Activated CD4-positive, alpha-beta T cell treated with anti-CD3 and anti-CD28 coated beads for 36 hours (primary cell): ENCODE measurements at regions not wholly inside any gene's neighbourhood (a gene's known extent, or its start where the extent isn't known, plus 50 kb on each side); places are given as distances from the start of the nearest gene placed in this dataset.

Experiments
- ATAC-seq: fragments of 200-7000 bp; cut with Tn5 transposase; one replicate; pipeline ENCODE4 v1.10.0; 2021; ENCODE audit warnings: mild to moderate bottlenecking, moderate library complexity
- CTCF ChIA-PET: fragments of 350-600 bp; sonication (Branson Sonifier 250); formaldehyde crosslinking; loops from one replicate; lab custom pipeline; 2021; ENCODE audit warnings: antibody characterized with exemption; lab: Charles Lee
- POLR2A ChIA-PET: fragments of 350-600 bp; sonication (Branson Sonifier 250); formaldehyde crosslinking; loops from one replicate; lab custom pipeline; 2021; ENCODE audit warnings: antibody characterized with exemption, inconsistent platforms; lab: Charles Lee
- DNase-seq: peaks from one replicate; pipeline ENCODE4 v3.0.0-alpha.2; 2020
- H3K27ac Mint-ChIP-seq: one replicate; pipeline ENCODE4 v1.8.0; 2021; ENCODE audit warnings: mixed read lengths
- H3K27me3 Mint-ChIP-seq: one replicate; pipeline ENCODE4 v1.8.0; 2021; ENCODE audit warnings: mixed read lengths
- H3K36me3 Mint-ChIP-seq: one replicate; pipeline ENCODE4 v1.8.0; 2021; ENCODE audit warnings: low read depth, mixed read lengths
- H3K4me1 Mint-ChIP-seq: one replicate; pipeline ENCODE4 v1.8.0; 2021; ENCODE audit warnings: mixed read lengths
- H3K4me3 Mint-ChIP-seq: one replicate; pipeline ENCODE4 v1.8.0; 2021; ENCODE audit warnings: mild to moderate bottlenecking, moderate library complexity, mixed read lengths
- H3K9me3 Mint-ChIP-seq: one replicate; pipeline ENCODE4 v1.8.0; 2021; ENCODE audit warnings: low read depth, mixed read lengths
- intact Hi-C, 2 experiments: fragments of 100-400 bp; cut with DNase I in 1 of 2; cut with micrococcal nuclease in 1 of 2; formaldehyde crosslinking; loops; one replicate each; pipeline versions ENCODE4 v1.14.2 to v1.15.1; 2022 to 2024; cut with DNase I, micrococcal nuclease

DNA sequence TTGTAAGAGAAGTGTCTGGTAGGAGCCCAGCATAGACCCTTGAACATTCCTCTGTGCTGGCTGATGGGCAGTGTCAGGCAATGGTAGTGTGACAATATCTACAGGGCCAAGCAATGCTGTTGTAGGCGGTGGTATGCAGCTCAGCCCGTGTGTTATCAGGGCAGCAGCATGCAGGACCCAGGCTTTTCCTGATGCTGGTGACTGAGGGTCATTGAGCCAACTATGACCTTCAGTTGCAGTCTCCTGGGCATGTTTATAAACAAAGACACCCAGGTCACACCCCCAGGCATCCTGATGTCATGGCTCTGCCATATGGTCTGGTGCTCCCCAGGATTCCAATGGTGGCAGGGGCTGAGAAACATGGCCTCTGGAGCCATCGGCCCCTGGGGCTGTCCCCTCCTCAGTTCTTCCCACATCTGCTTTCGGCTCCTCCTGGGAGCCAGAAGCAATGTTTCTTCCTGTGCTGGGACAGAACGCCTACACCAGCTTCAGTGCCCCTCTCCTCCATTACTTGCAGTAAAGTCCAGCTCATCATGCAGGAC is 518.0 kb upstream of the HS6ST1 start:
- ChIA-PET CTCF (no interaction called here), POLR2A (no interaction called here)
- H3K27ac Mint-ChIP-seq, result no peak overlapping the region
- no peak overlapping the region for H3K4me3 Mint-ChIP-seq
- no peaks in the 10 kb centered on the region for H3K4me1 Mint-ChIP-seq
- H3K9me3 Mint-ChIP-seq, result no peaks in the 10 kb centered on the region
- intact Hi-C loops, result no loop called here
- DNase-seq (no peak), ATAC-seq (no peak)
- H3K36me3 Mint-ChIP-seq, result no peaks in the 10 kb centered on the region
- H3K27me3 Mint-ChIP-seq, result peaks cover 2% of the 10 kb centered on the region

DNA sequence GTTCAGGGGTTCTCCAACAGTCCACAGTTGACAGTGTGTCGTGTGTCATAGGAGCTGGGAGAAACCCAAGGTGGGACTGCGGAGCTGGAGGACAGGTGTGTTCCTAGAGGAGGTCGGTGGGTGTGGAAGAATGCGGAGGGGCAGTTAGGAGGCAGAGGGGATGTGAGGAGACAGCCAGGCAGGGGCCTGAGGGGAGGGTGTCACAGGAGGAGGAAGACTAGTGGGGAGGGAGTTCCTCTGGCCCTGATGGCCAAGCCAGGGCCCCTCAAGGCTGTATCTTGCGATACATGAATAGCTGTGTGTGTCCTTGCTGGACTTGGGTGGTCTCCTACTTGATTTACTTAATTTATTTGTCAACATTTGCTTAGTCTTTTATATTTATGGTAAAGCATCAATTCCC is 519.6 kb upstream of the HS6ST1 start:
- H3K9me3 Mint-ChIP-seq, result no peaks in the 10 kb centered on the region
- H3K4me1 Mint-ChIP-seq, result no peaks in the 10 kb centered on the region
- DNase-seq (no peak), ATAC-seq (no peak)
- ChIA-PET CTCF (interaction anchor here (0.7 kb wide), 1 partner anchor 10 kb away, joined by 3 read pairs; no protein-coding TSS in a partner anchor), POLR2A (no interaction called here)
- intact Hi-C loops, result no loop called here
- no peaks in the 10 kb centered on the region for H3K36me3 Mint-ChIP-seq
- H3K27me3 Mint-ChIP-seq, result peaks cover 2% of the 10 kb centered on the region
- H3K27ac Mint-ChIP-seq, result no peak overlapping the region
- H3K4me3 Mint-ChIP-seq, result no peak overlapping the region

GRCh38 chr2:128841803-128842202 is 523.1 kb upstream of the HS6ST1 start:
- no peaks in the 10 kb centered on the region for H3K9me3 Mint-ChIP-seq
- ChIA-PET CTCF (no interaction called here), POLR2A (no interaction called here)
- H3K27ac Mint-ChIP-seq, result no peak overlapping the region
- intact Hi-C loops, result no loop called here
- no peak overlapping the region for H3K4me3 Mint-ChIP-seq
- DNase-seq, result no peak
- no peaks in the 10 kb centered on the region for H3K36me3 Mint-ChIP-seq
- peaks cover 2% of the 10 kb centered on the region for H3K27me3 Mint-ChIP-seq
- ATAC-seq, result no peak
- H3K4me1 Mint-ChIP-seq, result no peaks in the 10 kb centered on the region

DNA sequence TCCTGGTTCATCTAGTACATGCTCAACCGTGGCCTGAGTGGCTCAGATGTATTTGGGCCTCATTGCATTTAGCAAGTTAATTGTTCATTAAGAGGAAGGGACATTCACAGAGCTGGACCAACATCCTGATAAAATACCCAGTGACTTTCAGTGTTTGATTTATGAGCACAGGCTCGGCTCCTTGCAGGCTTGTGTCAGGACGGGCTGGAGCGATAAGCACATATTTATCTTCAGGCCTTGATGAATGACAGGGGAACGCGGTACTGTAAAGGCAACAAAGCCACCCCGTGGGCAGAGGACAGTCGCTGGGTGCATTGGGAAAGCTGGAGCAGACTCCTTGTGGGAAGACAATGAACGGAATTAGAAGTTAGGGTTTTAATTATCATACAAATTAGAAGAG is 548.6 kb upstream of the HS6ST1 start:
- Mint-ChIP-seq H3K4me1 (no peaks in the 10 kb centered on the region), H3K9me3 (no peaks in the 10 kb centered on the region), H3K4me3 (no peak overlapping the region), H3K27me3 (no peaks in the 10 kb centered on the region), H3K27ac (no peak overlapping the region), H3K36me3 (no peaks in the 10 kb centered on the region)
- no peak for DNase-seq
- intact Hi-C loops, result no loop called here
- ATAC-seq, result no peak
- ChIA-PET CTCF (no interaction called here), POLR2A (interaction anchor here (0.6 kb wide), 1 partner anchor 596 kb away, joined by 6 read pairs; no protein-coding TSS in a partner anchor)

DNA sequence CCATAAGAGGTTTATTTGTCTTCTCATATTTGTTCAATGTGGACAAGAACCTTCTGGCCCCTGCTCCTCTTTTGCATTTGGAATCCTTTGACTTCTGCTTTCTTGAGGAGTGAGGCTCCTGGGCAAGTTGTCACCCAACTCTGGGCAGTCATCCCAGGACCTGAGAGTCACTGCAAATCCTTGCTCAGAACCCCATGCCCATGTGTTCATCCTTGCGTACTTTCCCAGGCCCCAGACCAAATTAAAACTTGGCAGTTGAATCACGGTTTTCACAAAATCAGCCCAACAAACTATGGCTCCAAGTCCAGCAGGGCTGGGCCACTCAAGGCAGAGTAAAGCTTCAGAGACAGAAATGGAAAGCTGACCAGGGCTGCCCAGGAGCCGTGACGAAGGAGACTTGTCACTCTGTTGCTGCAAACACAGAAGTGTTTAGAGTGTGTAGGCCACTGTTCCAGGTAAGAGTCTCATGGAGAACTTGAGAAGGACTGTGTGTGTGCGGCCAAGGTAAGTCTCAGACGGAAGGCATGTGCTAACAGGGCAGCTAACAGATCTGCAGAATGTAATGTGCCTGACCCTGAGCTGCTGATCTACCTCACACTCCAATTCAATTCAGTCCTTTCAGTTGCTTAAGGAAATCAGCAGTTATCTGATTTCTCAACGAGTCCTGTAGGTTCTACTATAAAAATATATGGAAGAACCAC is 549.4 kb upstream of the HS6ST1 start:
- DNase-seq (no peak), ATAC-seq (no peak)
- intact Hi-C loops, result no loop called here
- POLR2A ChIA-PET, result no interaction called here
- no peaks in the 10 kb centered on the region for H3K27me3 Mint-ChIP-seq
- H3K27ac Mint-ChIP-seq, result no peak overlapping the region
- CTCF ChIA-PET, result interaction anchor here (1.1 kb wide), 1 partner anchor 28 kb away, joined by 3 read pairs; no protein-coding TSS in a partner anchor
- no peaks in the 10 kb centered on the region for H3K36me3 Mint-ChIP-seq
- H3K4me1 Mint-ChIP-seq, result no peaks in the 10 kb centered on the region
- no peak overlapping the region for H3K4me3 Mint-ChIP-seq
- no peaks in the 10 kb centered on the region for H3K9me3 Mint-ChIP-seq

GRCh38 chr2:128868686-128869551 is 550.3 kb upstream of the HS6ST1 start:
- CTCF ChIA-PET, result interaction anchor here (1.1 kb wide), 1 partner anchor 29 kb away, joined by 3 read pairs; no protein-coding TSS in a partner anchor
- Mint-ChIP-seq H3K27me3 (no peaks in the 10 kb centered on the region), H3K9me3 (no peaks in the 10 kb centered on the region), H3K4me1 (no peaks in the 10 kb centered on the region), H3K4me3 (no peak overlapping the region), H3K27ac (no peak overlapping the region), H3K36me3 (no peaks in the 10 kb centered on the region)
- no peak for DNase-seq
- ATAC-seq, result no peak
- intact Hi-C loops, result no loop called here
- POLR2A ChIA-PET, result no interaction called here

DNA sequence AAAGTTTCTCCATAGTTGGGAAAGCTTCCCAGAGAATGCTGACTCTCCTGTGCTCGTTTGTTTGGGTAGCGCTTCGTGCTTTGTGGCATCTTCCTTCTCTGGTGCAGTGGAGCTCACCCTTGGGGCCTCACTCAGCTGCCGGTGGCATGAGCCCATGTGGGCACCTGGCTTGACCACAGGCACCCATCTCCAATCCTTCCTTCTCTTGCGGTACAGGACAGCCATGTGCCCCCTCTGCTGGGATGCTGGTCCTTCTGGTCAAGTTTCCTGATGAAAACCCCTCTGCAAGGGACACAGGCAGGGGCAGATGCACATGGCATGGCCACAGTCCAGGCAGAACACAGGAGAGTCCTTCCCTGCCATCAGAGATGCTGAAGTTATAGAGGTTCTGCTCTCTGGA is 555.9 kb upstream of the HS6ST1 start:
- Mint-ChIP-seq H3K4me3 (no peak overlapping the region), H3K27me3 (no peaks in the 10 kb centered on the region), H3K27ac (no peak overlapping the region), H3K4me1 (no peaks in the 10 kb centered on the region), H3K36me3 (no peaks in the 10 kb centered on the region), H3K9me3 (no peaks in the 10 kb centered on the region)
- no peak for DNase-seq
- intact Hi-C loops, result no loop called here
- ChIA-PET POLR2A (no interaction called here), CTCF (no interaction called here)
- no peak for ATAC-seq

- H3K4me3 Mint-ChIP-seq, result no peak overlapping the region
- H3K27me3 Mint-ChIP-seq, result no peaks in the 10 kb centered on the region
- H3K9me3 Mint-ChIP-seq, result no peaks in the 10 kb centered on the region
- ATAC-seq, result no peak
- no peaks in the 10 kb centered on the region for H3K36me3 Mint-ChIP-seq
- no peak for DNase-seq
- intact Hi-C loops, result no loop called here
- H3K27ac Mint-ChIP-seq, result no peak overlapping the region
- CTCF ChIA-PET, result interaction anchor here (1.6 kb wide), 1 partner anchor 54 kb away, joined by 3 read pairs; no protein-coding TSS in a partner anchor
- POLR2A ChIA-PET, result no interaction called here
- H3K4me1 Mint-ChIP-seq, result no peaks in the 10 kb centered on the region
Measured at GRCh38 chr2:128876986-128877983, 558.6 kb upstream of the HS6ST1 start.

- intact Hi-C loops, result no loop called here
- POLR2A ChIA-PET, result no interaction called here
- Mint-ChIP-seq H3K27ac (no peak overlapping the region), H3K4me3 (no peak overlapping the region), H3K36me3 (no peaks in the 10 kb centered on the region), H3K9me3 (no peaks in the 10 kb centered on the region), H3K27me3 (no peaks in the 10 kb centered on the region), H3K4me1 (no peaks in the 10 kb centered on the region)
- DNase-seq, result no peak
- ATAC-seq, result no peak
- CTCF ChIA-PET, result no interaction called here
Measured at GRCh38 chr2:128879161-128879560, 560.5 kb upstream of the HS6ST1 start.

- ChIA-PET POLR2A (no interaction called here), CTCF (no interaction called here)
- intact Hi-C loops, result no loop called here
- Mint-ChIP-seq H3K4me1 (no peaks in the 10 kb centered on the region), H3K27ac (no peak overlapping the region), H3K27me3 (no peaks in the 10 kb centered on the region), H3K36me3 (no peaks in the 10 kb centered on the region), H3K4me3 (no peak overlapping the region), H3K9me3 (no peaks in the 10 kb centered on the region)
- DNase-seq, result no peak
- no peak for ATAC-seq
Measured at GRCh38 chr2:128894896-128895295, 576.2 kb upstream of the HS6ST1 start.
